Activated CD4-positive, CD25-positive, alpha-beta regulatory T cell (primary cell): ENCODE measurements at regions not wholly inside any gene's neighbourhood (a gene's known extent, or its start where the extent isn't known, plus 50 kb on each side); places are given as distances from the start of the nearest gene placed in this dataset.
"Not testable (repeated sequence)": the region's sequence is repeated elsewhere in the genome, so short reads cannot be mapped to it uniquely, and the experiment has no call there.

Experiments
- DNase-seq, 4 experiments: peaks; one replicate each; lab custom pipeline; 2025; lab: John Stamatoyannopoulos, UW

- DNase-seq, result peak; percentile 42 to 88 (median 62)
Observed at GRCh38 chr12:8390001-8390777, 65.6 kb upstream of the CLEC6A start.

- peak; percentile 31 to 54 (median 44) for DNase-seq
Observed at GRCh38 chr12:8396225-8397071, 59.3 kb upstream of the CLEC6A start.

GRCh38 chr12:8397378-8397777 lies 58.4 kb upstream of the CLEC6A start:
- DNase-seq, result not testable (repeated sequence)

- DNase-seq, result not testable (repeated sequence)
Observed at GRCh38 chr12:8399496-8400034, 56.2 kb upstream of the CLEC6A start.

GRCh38 chr12:8403834-8404233 lies 51.9 kb upstream of the CLEC6A start:
- not testable (repeated sequence) for DNase-seq

- not testable (repeated sequence) for DNase-seq
Observed at GRCh38 chr12:8404341-8404740, 51.4 kb upstream of the CLEC6A start.
